T-cell (primary cell): ENCODE measurements at regions not wholly inside any gene's neighbourhood (a gene's known extent, or its start where the extent isn't known, plus 50 kb on each side); places are given as distances from the start of the nearest gene placed in this dataset.

Source experiments
- ATAC-seq, 4 experiments: fragments of 200-7000 bp in 3 of 4; fragments of 150-1000 bp in 1 of 4; cut with Tn5 transposase; replicated peaks in 1 of 4; 1 replicate in 3 of 4; 2 replicates in 1 of 4; pipeline ENCODE4 v1.10.0; 2021; ENCODE audit warnings: moderate library complexity in 3 of 4, mild to moderate bottlenecking in 2 of 4, moderate number of reproducible peaks in 1 of 4
- CTCF ChIA-PET, 2 donors: fragments of 300-600 bp; sonication (Branson Sonifier 250); formaldehyde crosslinking; loops; one replicate each; lab custom pipeline; 2022; ENCODE audit warnings: antibody characterized with exemption in 2 of 2; lab: Charles Lee
- POLR2A ChIA-PET, 2 donors: fragments of 300-600 bp; sonication (Branson Sonifier 250); formaldehyde crosslinking; loops; one replicate each; lab custom pipeline; 2022; ENCODE audit warnings: antibody characterized with exemption in 2 of 2; lab: Charles Lee
- DNase-seq, 35 experiments: peaks; one replicate each; pipeline versions ENCODE4 v3.0.0 to v3.0.0-alpha.2; 2013 to 2023
- H3K27ac ChIP-seq: one replicate; pipeline ENCODE4 v1.5.1; 2013; ENCODE audit warnings: low read length
- H3K27me3 ChIP-seq, 2 experiments: replicated peaks in 1 of 2; 1 replicate in 1 of 2; 2 replicates in 1 of 2; pipeline versions ENCODE4 v1.6.1 to v1.7.0; 2013; ENCODE audit warnings: low read length in 1 of 2, mixed read lengths in 1 of 2; ENCODE audit not compliant: control insufficient read depth in 2 of 2, insufficient read depth in 2 of 2; ENCODE audit errors: extremely low read depth in 1 of 2
- H3K36me3 ChIP-seq, 2 donors: 1 replicate in 1 of 2; 2 replicates in 1 of 2; pipeline versions ENCODE4 v1.6.1 to v1.7.0; 2013; ENCODE audit warnings: low read length in 1 of 2; ENCODE audit not compliant: control insufficient read depth in 2 of 2, insufficient read depth in 1 of 2; ENCODE audit errors: extremely low read depth in 1 of 2
- H3K4me1 ChIP-seq, 2 experiments: 1 replicate in 1 of 2; 2 replicates in 1 of 2; pipeline versions ENCODE4 v1.6.1 to v1.7.0; 2013; ENCODE audit warnings: low read length in 2 of 2, mixed read lengths in 1 of 2; ENCODE audit not compliant: insufficient read depth in 2 of 2, control insufficient read depth in 1 of 2; ENCODE audit errors: extremely low read depth in 1 of 2
- H3K4me3 ChIP-seq, 2 donors: 1 replicate in 1 of 2; 2 replicates in 1 of 2; pipeline versions ENCODE4 v1.5.1 to v1.7.0; 2013; ENCODE audit warnings: mild to moderate bottlenecking in 2 of 2, low read length in 1 of 2, moderate library complexity in 1 of 2; ENCODE audit not compliant: control insufficient read depth in 1 of 2; ENCODE audit errors: extremely low read depth in 1 of 2
- H3K9me3 ChIP-seq: 2 replicates; pipeline ENCODE4 v1.7.0; 2013
- H3K27ac Mint-ChIP-seq, 2 donors: one replicate each; pipeline ENCODE4 v1.8.0; 2020 to 2021; ENCODE audit warnings: mild to moderate bottlenecking in 2 of 2, mixed read lengths in 2 of 2
- H3K27me3 Mint-ChIP-seq, 2 donors: one replicate each; pipeline ENCODE4 v1.8.0; 2021 to 2022; ENCODE audit warnings: mixed read lengths in 2 of 2
- H3K36me3 Mint-ChIP-seq: one replicate; pipeline ENCODE4 v1.8.0; 2021; ENCODE audit warnings: mixed read lengths
- H3K4me1 Mint-ChIP-seq, 3 donors: one replicate each; pipeline ENCODE4 v1.8.0; 2020 to 2022; ENCODE audit warnings: mixed read lengths in 3 of 3, mild to moderate bottlenecking in 1 of 3
- H3K4me3 Mint-ChIP-seq, 3 donors: one replicate each; pipeline ENCODE4 v1.8.0; 2020 to 2022; ENCODE audit warnings: mild to moderate bottlenecking in 3 of 3, mixed read lengths in 3 of 3, moderate library complexity in 3 of 3
- H3K9me3 Mint-ChIP-seq, 3 donors: one replicate each; pipeline ENCODE4 v1.8.0; 2020 to 2022; ENCODE audit warnings: mixed read lengths in 3 of 3
- whole genome bisulfite sequencing: methylation state at CpG from one replicate; pipeline ENCODE4 v1.1.5; 2013; ENCODE audit warnings: missing lambda C conversion rate; ENCODE audit not compliant: insufficient coverage; 5-methylcytosine and 5-hydroxymethylcytosine counted together

- H3K27ac ChIP-seq: no peak overlapping the region
- peaks cover 0 to 4% (median 4%) of the 10 kb centered on the region in 3 donors for H3K4me1 Mint-ChIP-seq
- H3K4me1 ChIP-seq: no peaks in the 10 kb centered on the region
- H3K4me3 ChIP-seq: no peak overlapping the region
- ATAC-seq: no peak
- H3K9me3 ChIP-seq: no peaks in the 10 kb centered on the region
- no peak for DNase-seq
- H3K27ac Mint-ChIP-seq: no peak overlapping the region
- H3K4me3 Mint-ChIP-seq: no peak overlapping the region
- H3K36me3 Mint-ChIP-seq: no peaks in the 10 kb centered on the region
- POLR2A ChIA-PET: no interaction called here
- 66% methylated on average over 5 of the region's 7 CpGs for WGBS
- H3K36me3 ChIP-seq: no peaks in the 10 kb centered on the region
- CTCF ChIA-PET: no interaction called here
- H3K27me3 Mint-ChIP-seq: peaks cover 0 to under 1% of the 10 kb centered on the region in 2 donors
- H3K27me3 ChIP-seq: no peaks in the 10 kb centered on the region
- no peaks in the 10 kb centered on the region for H3K9me3 Mint-ChIP-seq
These were observed 58.8 kb upstream of the SLC24A4 start for GRCh38 chr14:92264195-92264594.

- Histone ChIP-seq H3K9me3 (no peaks in the 10 kb centered on the region), H3K36me3 (no peaks in the 10 kb centered on the region), H3K27ac (no peak overlapping the region), H3K4me3 (no peak overlapping the region), H3K4me1 (no peaks in the 10 kb centered on the region), H3K27me3 (no peaks in the 10 kb centered on the region)
- POLR2A ChIA-PET: no interaction called here
- Mint-ChIP-seq H3K27ac (no peak overlapping the region), H3K4me1 (no peaks in the 10 kb centered on the region), H3K4me3 (no peak overlapping the region), H3K9me3 (no peaks in the 10 kb centered on the region), H3K36me3 (no peaks in the 10 kb centered on the region), H3K27me3 (peaks cover 0 to 7% of the 10 kb centered on the region in 2 donors)
- CTCF ChIA-PET: no interaction called here
- no peak for DNase-seq
- WGBS: 82% methylated on average over 2 of the region's 10 CpGs
- ATAC-seq: no peak
These were observed 56.7 kb upstream of the SLC24A4 start for GRCh38 chr14:92266216-92266615.
